ENCODE measurements at regions not wholly inside any gene's neighbourhood (a gene's known extent, or its start where the extent isn't known, plus 50 kb on each side); places are given as distances from the start of the nearest gene placed in this dataset.

DNA sequence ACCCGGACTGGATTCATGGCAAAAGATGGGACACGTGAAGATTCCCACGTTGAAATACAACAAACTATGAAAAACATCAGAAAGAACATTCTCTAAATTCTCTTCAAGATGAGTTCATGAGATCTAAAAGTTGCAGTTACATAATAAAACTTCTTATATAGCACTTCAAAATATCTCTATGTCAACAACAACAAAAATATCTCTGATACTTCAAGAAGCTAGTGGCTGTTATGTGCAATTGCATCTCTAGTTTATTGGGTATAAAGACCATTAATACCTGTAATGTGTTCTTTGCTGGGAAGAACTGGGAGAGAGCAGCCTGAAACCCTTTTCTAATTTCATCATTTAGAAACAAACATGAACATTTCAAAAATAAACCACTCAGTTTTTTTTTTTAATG is 69.2 kb upstream of the RGS6 start:
- TF ChIP-seq CTCF (IDR thresholded peaks at IDR 0.05): peak in 1 of 6 experiments; percentile 16
- TF ChIP-seq POLR2A (IDR thresholded peaks at IDR 0.05): no peak
